ENCODE measurements at regions not wholly inside any gene's neighbourhood (a gene's known extent, or its start where the extent isn't known, plus 50 kb on each side); places are given as distances from the start of the nearest gene placed in this dataset.
"Not testable (repeated sequence)": the region's sequence is repeated elsewhere in the genome, so short reads cannot be mapped to it uniquely, and the experiment has no call there.

- no peaks in the 10 kb centered on the region for H3K9me3 Mint-ChIP-seq
- H3K27ac Mint-ChIP-seq = peak overlapping the region in 1 of 2 donors; percentile 81
- DNase-seq (ENCODE audit: low spot score in 2 of 2) (no peak), ATAC-seq (no peak)
- no peaks in the 10 kb centered on the region for H3K36me3 Mint-ChIP-seq
These were observed 80.4 kb downstream of the RFLNA start for GRCh38 chr12:124375141-124375788.

- DNase-seq (ENCODE audit: low spot score in 2 of 2) (no peak), ATAC-seq (no peak)
- Mint-ChIP-seq H3K27ac (peak overlapping the region in 1 of 2 donors; percentile 81), H3K9me3 (no peaks in the 10 kb centered on the region), H3K36me3 (no peaks in the 10 kb centered on the region)
These were observed 79.7 kb downstream of the RFLNA start for GRCh38 chr12:124374567-124374966.

- no peak for DNase-seq (ENCODE audit: low spot score in 2 of 2)
- H3K9me3 Mint-ChIP-seq = no peaks in the 10 kb centered on the region
- H3K27ac Mint-ChIP-seq = no peak overlapping the region
- ATAC-seq = no peak
- no peaks in the 10 kb centered on the region for H3K36me3 Mint-ChIP-seq
These were observed 79.3 kb downstream of the RFLNA start for GRCh38 chr12:124374147-124374546.

GRCh38 chr12:124373701-124374100 lies 78.8 kb downstream of the RFLNA start:
- ATAC-seq; H3K36me3 Mint-ChIP-seq; H3K27ac Mint-ChIP-seq; H3K9me3 Mint-ChIP-seq; DNase-seq (ENCODE audit: low spot score in 2 of 2): not testable (repeated sequence)

GRCh38 chr12:124372831-124373230 lies 77.9 kb downstream of the RFLNA start:
- Mint-ChIP-seq H3K36me3 (no peaks in the 10 kb centered on the region), H3K9me3 (no peaks in the 10 kb centered on the region)
- no peak for ATAC-seq

GRCh38 chr12:124371970-124372555 lies 77.2 kb downstream of the RFLNA start:
- no peak for ATAC-seq
- H3K9me3 Mint-ChIP-seq = no peaks in the 10 kb centered on the region
- DNase-seq (ENCODE audit: low spot score in 2 of 2) = no peak
- H3K27ac Mint-ChIP-seq = no peak overlapping the region
- no peaks in the 10 kb centered on the region for H3K36me3 Mint-ChIP-seq

More at GRCh38 chr12:124372831-124373230, 77.9 kb downstream of the RFLNA start:
- H3K27ac Mint-ChIP-seq = no peak overlapping the region
- no peak for DNase-seq (ENCODE audit: low spot score in 2 of 2)

- no peaks in the 10 kb centered on the region for H3K36me3 Mint-ChIP-seq
- no peak for DNase-seq (ENCODE audit: low spot score in 2 of 2)
- no peak for ATAC-seq
- H3K27ac Mint-ChIP-seq = no peak overlapping the region
- H3K9me3 Mint-ChIP-seq = no peaks in the 10 kb centered on the region
These were observed 76.5 kb downstream of the RFLNA start for GRCh38 chr12:124371366-124371765.

GRCh38 chr12:124370851-124371250 lies 76.0 kb downstream of the RFLNA start:
- ATAC-seq (no peak), DNase-seq (ENCODE audit: low spot score in 2 of 2) (no peak)
- H3K9me3 Mint-ChIP-seq = no peaks in the 10 kb centered on the region
- no peaks in the 10 kb centered on the region for H3K36me3 Mint-ChIP-seq
- H3K27ac Mint-ChIP-seq = no peak overlapping the region

GRCh38 chr12:124370384-124370783 lies 75.5 kb downstream of the RFLNA start:
- H3K9me3 Mint-ChIP-seq = no peaks in the 10 kb centered on the region
- DNase-seq (ENCODE audit: low spot score in 2 of 2) (no peak), ATAC-seq (no peak)
- no peaks in the 10 kb centered on the region for H3K36me3 Mint-ChIP-seq
- no peak overlapping the region for H3K27ac Mint-ChIP-seq

- H3K27ac Mint-ChIP-seq = no peak overlapping the region
These were observed 75.0 kb downstream of the RFLNA start for GRCh38 chr12:124369827-124370378.

GRCh38 chr12:124369055-124369826 lies 74.3 kb downstream of the RFLNA start:
- Mint-ChIP-seq H3K27ac (no peak overlapping the region), H3K36me3 (no peaks in the 10 kb centered on the region), H3K9me3 (no peaks in the 10 kb centered on the region)
- DNase-seq (ENCODE audit: low spot score in 2 of 2) = no peak
- ATAC-seq = no peak

More at GRCh38 chr12:124369827-124370378, 75.0 kb downstream of the RFLNA start:
- no peaks in the 10 kb centered on the region for H3K9me3 Mint-ChIP-seq
- no peak for DNase-seq (ENCODE audit: low spot score in 2 of 2)
- no peaks in the 10 kb centered on the region for H3K36me3 Mint-ChIP-seq
- no peak for ATAC-seq

GRCh38 chr12:124368421-124369032 lies 73.6 kb downstream of the RFLNA start:
- no peak overlapping the region for H3K27ac Mint-ChIP-seq
- H3K9me3 Mint-ChIP-seq = no peaks in the 10 kb centered on the region
- no peaks in the 10 kb centered on the region for H3K36me3 Mint-ChIP-seq
- DNase-seq (ENCODE audit: low spot score in 2 of 2) = no peak
- ATAC-seq = no peak

GRCh38 chr12:124365726-124366430 lies 71.0 kb downstream of the RFLNA start:
- no peaks in the 10 kb centered on the region for H3K36me3 Mint-ChIP-seq
- H3K9me3 Mint-ChIP-seq = no peaks in the 10 kb centered on the region
- DNase-seq (ENCODE audit: low spot score in 2 of 2) (no peak), ATAC-seq (no peak)
- H3K27ac Mint-ChIP-seq = no peak overlapping the region
